Pancreas (tissue), 10 donors: ENCODE measurements at regions not wholly inside any gene's neighbourhood (a gene's known extent, or its start where the extent isn't known, plus 50 kb on each side); places are given as distances from the start of the nearest gene placed in this dataset.

Experiments used
- ATAC-seq, 4 donors: fragments of 200-7000 bp; cut with Tn5 transposase; one replicate each; pipeline versions ENCODE4 v1.8.0 to v1.9.1; 2020; ENCODE audit warnings: mild to moderate bottlenecking in 4 of 4, moderate library complexity in 4 of 4
- DNase-seq, 6 donors: peaks; one replicate each; pipeline ENCODE4 v3.0.0-alpha.2; 2020
- FAIRE-seq: peaks from 2 replicates; lab custom pipeline; 2012; peaks lifted over from hg19 to GRCh38; lab: Jason Lieb, UNC
- H3K27ac ChIP-seq, 4 donors: fragments of 200-600 bp; sonication (generic); 1 replicate in 3 of 4; 2 replicates in 1 of 4; pipeline versions ENCODE4 v1.5.0 to v1.8.0; 2020
- H3K27me3 ChIP-seq, 4 donors: fragments of 200-600 bp; one replicate each; pipeline ENCODE4 v1.8.0; 2021
- H3K36me3 ChIP-seq, 3 donors: fragments of 200-600 bp; sonication (generic) in 1 of 3; one replicate each; pipeline versions ENCODE4 v1.5.0 to v1.8.0; 2020 to 2021
- H3K4me1 ChIP-seq, 3 donors: fragments of 200-600 bp; one replicate each; pipeline ENCODE4 v1.8.0; 2021
- H3K4me3 ChIP-seq, 4 donors: fragments of 200-600 bp; sonication (generic) in 2 of 4; one replicate each; pipeline versions ENCODE4 v1.5.0 to v1.8.0; 2020 to 2021
- H3K9me3 ChIP-seq, 4 donors: fragments of 200-600 bp; one replicate each; pipeline ENCODE4 v1.8.0; 2021
- CTCF ChIP-seq, 4 donors: fragments of 200-600 bp; sonication (generic) in 3 of 4; IDR thresholded peaks; one replicate each; pipeline versions ENCODE4 v1.5.0 to v1.8.0; 2021; ENCODE audit warnings: antibody characterized with exemption in 4 of 4
- WGBS, 2 donors: extraction: QIAGEN DNeasy Blood & Tissue Kit; methylation state at CpG; one replicate each; pipeline ENCODE4 v1.1.7; 2013; 5-methylcytosine and 5-hydroxymethylcytosine counted together
- intact Hi-C, 3 donors: fragments of 100-400 bp; cut with DNase I; formaldehyde crosslinking; loops; one replicate each; pipeline versions ENCODE4 v1.11.1 to v1.14.2; 2022
- donor health status: healthy with polysubstance abuse.
- donor health status: DM: no; HTN: no; CAD: no; lungs with moderate emphysema.
- donor health status: DM: no; HTN: no; CAD: no.
- donor health status: control.
- donor health status: control.
- donor health status: Bipolar disorder and iron deficiency.
- donor health status: DM: yes; HTN: yes; CAD: no.
- donor health status: DM: no; HTN: no; CAD: no.
- donor health status: DM: no; HTN: no; CAD: no.
- donor health status: DM: yes; HTN: yes; CAD: no.

- H3K4me1 ChIP-seq: no peaks in the 10 kb centered on the region
- intact Hi-C loops: no loop called here
- ATAC-seq (no peak), FAIRE-seq (no peak), DNase-seq (no peak)
- H3K9me3 ChIP-seq: no peaks in the 10 kb centered on the region
- TF ChIP-seq CTCF (IDR thresholded peaks at IDR 0.05): no peak
- no peaks in the 10 kb centered on the region for H3K36me3 ChIP-seq
- H3K4me3 ChIP-seq: no peak overlapping the region
- no peaks in the 10 kb centered on the region for H3K27me3 ChIP-seq
- H3K27ac ChIP-seq: no peak overlapping the region
- WGBS, 2 donors: 81 to 87% methylated on average over 5 of the region's 5 CpGs
Observed at GRCh38 chr6:10194816-10195672, 219.8 kb downstream of the TFAP2A start.

GRCh38 chr6:10193321-10193720 is 221.6 kb downstream of the TFAP2A start:
- TF ChIP-seq CTCF (IDR thresholded peaks at IDR 0.05): no peak
- DNase-seq (no peak), FAIRE-seq (no peak), ATAC-seq (no peak)
- H3K9me3 ChIP-seq: no peaks in the 10 kb centered on the region
- H3K36me3 ChIP-seq: no peaks in the 10 kb centered on the region
- no peaks in the 10 kb centered on the region for H3K27me3 ChIP-seq
- intact Hi-C loops: no loop called here
- H3K27ac ChIP-seq: no peak overlapping the region
- H3K4me3 ChIP-seq: no peak overlapping the region
- no peaks in the 10 kb centered on the region for H3K4me1 ChIP-seq
- WGBS, 2 donors: 66 to 81% methylated on average over 4 of the region's 4 CpGs

- Histone ChIP-seq H3K27me3 (no peaks in the 10 kb centered on the region), H3K36me3 (no peaks in the 10 kb centered on the region), H3K27ac (no peak overlapping the region), H3K4me1 (no peaks in the 10 kb centered on the region), H3K4me3 (no peak overlapping the region), H3K9me3 (no peaks in the 10 kb centered on the region)
- ATAC-seq (no peak), FAIRE-seq (no peak), DNase-seq (no peak)
- 23 to 33% methylated on average over 3 of the region's 3 CpGs for WGBS, 2 donors
- intact Hi-C loops: no loop called here
- TF ChIP-seq CTCF (IDR thresholded peaks at IDR 0.05): no peak
Observed at GRCh38 chr6:10190042-10190441, 224.8 kb downstream of the TFAP2A start.

GRCh38 chr6:10184371-10185227 is 230.3 kb downstream of the TFAP2A start:
- Histone ChIP-seq H3K4me1 (no peaks in the 10 kb centered on the region), H3K36me3 (no peaks in the 10 kb centered on the region), H3K27me3 (no peaks in the 10 kb centered on the region), H3K9me3 (no peaks in the 10 kb centered on the region), H3K4me3 (no peak overlapping the region), H3K27ac (no peak overlapping the region)
- FAIRE-seq (no peak), DNase-seq (no peak), ATAC-seq (no peak)
- intact Hi-C loops: no loop called here
- TF ChIP-seq CTCF (IDR thresholded peaks at IDR 0.05): no peak
- WGBS, 2 donors: 41 to 46% methylated on average over 4 of the region's 4 CpGs
